GM18873 (cell line): ENCODE measurements at regions not wholly inside any gene's neighbourhood (a gene's known extent, or its start where the extent isn't known, plus 50 kb on each side); places are given as distances from the start of the nearest gene placed in this dataset.

ENCODE experiments used
- ATAC-seq: cut with Tn5 transposase; IDR thresholded peaks from one replicate; pipeline ENCODE4 v1.9.1; 2021; ENCODE audit warnings: mild to moderate bottlenecking, moderate library complexity, moderate number of reproducible peaks; ENCODE audit not compliant: unreplicated experiment, low FRiP score

DNA sequence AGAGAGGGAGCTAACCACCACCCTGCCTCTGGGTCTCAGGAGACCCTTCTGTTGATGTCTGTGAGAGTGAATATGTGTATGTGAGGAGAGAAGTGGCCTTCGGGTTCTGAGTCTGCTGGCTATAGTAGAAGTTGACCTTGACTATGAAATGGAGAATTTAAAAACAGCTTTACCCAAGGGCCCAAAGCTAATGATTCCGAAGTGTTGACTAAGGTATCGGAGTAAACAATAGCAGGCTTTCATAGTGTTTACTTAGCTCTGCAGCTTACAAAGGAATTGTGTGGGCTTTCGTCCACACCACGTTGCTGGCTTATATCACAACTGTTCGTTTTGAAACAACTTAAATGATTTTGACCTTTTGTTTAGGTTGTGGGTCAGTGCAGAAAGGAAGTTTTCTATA, 126.5 kb upstream of the JAG1 start:
- no peak for ATAC-seq

GRCh38 chr20:10802236-10802635, 128.4 kb upstream of the JAG1 start:
- no peak for ATAC-seq

DNA sequence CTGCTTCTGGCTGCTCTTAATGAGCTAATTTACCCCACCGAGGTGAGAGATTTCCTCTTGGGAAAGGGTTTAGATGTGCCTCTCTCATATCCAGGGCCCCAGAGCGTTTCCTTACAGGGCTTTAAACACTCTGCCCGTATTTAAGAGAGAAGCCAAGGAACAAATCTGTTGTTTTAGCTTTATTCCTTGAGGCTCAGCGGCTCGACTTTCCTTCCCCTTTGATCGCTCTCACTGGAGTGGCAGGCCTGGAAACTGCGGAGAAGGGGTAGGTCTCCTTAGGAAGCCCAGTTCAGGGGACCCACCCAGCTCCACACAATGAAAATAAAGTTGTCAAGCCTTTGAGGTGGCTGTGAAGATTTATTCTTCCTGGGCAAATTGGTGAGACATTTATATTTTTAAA, 132.0 kb upstream of the JAG1 start:
- no peak for ATAC-seq

DNA sequence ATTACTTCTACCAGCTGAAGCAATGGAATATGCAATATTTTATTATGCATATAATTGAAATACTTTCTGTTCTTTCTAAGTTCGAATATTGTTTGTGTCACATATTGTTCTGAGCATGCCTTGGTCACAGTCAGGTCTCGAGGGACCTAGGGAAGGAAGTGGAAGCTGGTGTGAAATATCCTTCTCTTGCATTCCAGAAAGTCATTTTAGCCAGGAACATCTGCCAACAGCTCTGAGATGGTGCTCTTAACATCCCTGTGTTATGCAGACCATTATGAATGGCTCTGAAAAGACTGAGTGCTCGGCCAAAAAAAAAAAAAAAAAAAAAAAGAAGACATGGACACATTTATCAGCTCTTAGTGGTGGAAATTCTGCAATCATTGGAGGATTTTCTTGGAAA, 132.7 kb upstream of the JAG1 start:
- no peak for ATAC-seq

GRCh38 chr20:10807013-10807412, 133.2 kb upstream of the JAG1 start:
- no peak for ATAC-seq

DNA sequence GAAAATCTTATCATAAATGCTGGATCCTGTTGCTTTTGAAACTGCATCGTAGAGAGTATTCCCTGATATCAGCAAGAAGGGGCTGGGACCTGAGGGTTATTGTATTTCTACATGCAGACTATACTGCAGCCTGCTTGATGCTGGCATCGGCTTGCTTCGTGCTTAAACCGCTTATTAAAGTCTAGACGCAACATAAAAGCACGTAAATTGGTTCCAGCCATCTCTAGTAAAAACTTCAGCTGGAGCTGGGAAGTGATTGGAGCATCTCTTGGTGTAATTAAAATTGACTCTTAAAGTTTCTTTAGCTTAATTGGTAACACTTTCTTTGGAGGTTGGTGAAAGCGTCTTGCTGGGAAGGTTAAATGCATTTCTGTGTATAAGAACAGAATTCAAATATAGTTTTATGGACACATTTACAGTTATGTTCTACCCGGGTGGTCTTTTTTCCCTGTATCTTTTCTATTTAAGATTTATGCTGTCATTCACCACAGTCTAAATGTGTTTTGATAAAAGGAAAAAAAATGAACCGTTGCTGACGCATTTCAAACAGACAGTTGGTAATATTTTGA, 139.0 kb upstream of the JAG1 start:
- no peak for ATAC-seq

GRCh38 chr20:10823585-10823984, 149.8 kb upstream of the JAG1 start:
- ATAC-seq, result no peak

GRCh38 chr20:10824750-10825500, 151.1 kb upstream of the JAG1 start:
- ATAC-seq, result no peak

GRCh38 chr20:10826111-10826510, 152.3 kb upstream of the JAG1 start:
- ATAC-seq, result no peak

DNA sequence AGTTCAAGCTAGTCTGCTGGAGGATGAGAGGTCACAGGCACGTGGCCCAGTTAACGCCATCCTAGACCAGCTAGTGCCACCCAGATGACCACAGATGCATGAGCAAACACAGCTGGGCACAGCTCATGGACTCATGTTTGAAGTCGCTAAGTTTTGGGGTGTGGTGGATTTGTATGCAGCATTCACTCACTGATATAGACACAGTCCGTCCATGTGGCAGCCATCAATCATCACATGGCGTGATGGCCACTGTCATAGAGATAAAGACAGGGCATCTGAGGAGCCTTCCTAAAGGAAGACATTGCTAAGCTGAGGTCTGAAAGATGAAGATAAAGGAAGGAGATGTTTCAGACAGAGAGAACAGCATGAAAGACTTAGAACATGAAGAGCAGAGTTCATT, 154.4 kb upstream of the JAG1 start:
- ATAC-seq, result no peak

DNA sequence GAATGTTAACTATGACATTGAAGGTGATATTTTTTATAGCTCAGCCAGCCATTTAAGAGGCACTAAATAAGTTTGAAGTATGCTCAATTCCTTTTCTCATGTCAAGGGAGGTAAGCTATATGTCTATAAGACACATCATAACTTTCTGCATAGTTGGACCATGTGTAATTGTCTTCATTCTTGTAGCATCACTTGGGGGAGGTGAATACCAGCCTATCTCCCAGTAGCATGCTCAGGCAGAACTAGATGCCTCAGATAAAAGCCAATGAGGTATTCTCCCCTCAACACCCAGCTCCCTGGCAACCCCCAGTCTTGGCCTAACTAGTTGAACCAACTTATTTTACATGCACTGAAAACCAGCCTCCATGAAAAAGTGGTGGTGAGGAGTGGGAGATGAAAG, 158.3 kb upstream of the JAG1 start:
- no peak for ATAC-seq

- ATAC-seq, result no peak
These were observed 164.1 kb upstream of the JAG1 start for GRCh38 chr20:10837901-10838300.

GRCh38 chr20:10842116-10842515, 168.3 kb upstream of the JAG1 start:
- no peak for ATAC-seq

DNA sequence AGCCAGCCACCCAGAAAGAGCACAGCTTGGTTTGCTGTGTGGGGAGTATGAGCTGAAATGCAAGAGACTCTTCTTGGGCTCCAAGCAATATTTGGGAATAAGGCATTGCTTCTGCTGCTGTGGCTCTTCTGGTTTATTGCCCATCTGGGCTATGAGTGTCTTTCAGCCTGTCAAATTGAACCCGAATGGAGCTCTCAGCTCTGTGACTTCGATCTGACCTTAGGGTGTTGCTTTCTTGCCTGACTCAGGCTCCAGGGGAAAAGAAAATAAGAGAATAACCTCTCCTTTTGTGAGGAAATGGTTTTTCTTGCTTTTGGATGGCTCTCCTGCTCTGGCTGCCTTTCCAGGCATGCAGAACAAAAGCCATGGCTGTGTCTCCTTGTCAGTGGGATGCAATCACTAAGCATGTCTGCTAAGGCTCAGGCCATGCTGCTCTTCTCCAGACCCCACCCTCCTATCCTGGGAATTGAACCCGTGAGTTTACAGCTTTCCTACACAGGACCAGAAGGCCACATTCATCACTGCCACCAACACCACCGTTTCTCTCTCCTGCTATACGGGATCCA, 169.4 kb upstream of the JAG1 start:
- ATAC-seq, result no peak

DNA sequence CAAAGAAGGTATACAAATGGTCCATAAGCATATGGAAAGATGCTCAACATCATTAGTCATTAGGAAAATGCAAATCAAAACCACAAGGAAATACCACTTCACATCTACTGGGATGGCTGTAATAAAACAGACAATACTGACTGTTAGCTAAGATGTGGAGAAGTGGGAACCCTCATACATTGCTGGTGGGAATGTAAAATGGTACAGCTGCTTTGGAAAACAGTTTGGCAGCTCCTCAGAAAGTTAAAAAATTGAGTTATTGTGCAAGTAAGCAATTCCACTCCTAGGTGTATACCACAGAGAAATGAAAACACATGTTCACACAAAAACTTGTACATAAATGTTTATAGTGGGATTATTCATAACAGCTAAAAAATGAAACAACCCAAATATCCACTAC, 173.0 kb upstream of the JAG1 start:
- no peak for ATAC-seq

DNA sequence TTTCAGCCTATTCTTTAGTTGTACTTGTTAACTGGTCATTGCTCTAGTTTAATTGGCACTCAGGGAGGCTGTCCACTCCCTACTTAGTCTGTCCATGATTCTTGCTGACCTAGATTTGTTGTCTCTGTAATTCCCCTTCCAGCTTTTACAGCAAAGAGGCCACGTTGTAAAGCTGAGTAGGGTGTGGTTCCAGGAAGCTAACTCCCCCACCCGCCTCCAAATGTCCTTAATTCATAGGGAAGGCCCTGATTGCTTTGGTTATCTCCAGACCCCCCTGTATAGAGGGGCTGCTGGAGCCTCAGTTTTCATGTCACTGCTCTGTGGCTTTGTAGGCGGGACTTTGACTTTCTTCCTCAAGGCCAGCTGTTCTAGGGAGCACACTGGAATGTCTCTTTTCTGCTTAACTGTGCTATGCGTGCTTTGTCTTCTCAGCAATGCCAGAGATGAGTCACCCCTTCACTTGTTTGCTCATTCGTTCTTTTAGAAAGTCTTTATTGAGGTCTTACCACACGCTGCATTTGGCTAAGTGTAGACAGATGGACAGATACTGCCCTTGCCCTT, 175.1 kb upstream of the JAG1 start:
- ATAC-seq, result no peak

DNA sequence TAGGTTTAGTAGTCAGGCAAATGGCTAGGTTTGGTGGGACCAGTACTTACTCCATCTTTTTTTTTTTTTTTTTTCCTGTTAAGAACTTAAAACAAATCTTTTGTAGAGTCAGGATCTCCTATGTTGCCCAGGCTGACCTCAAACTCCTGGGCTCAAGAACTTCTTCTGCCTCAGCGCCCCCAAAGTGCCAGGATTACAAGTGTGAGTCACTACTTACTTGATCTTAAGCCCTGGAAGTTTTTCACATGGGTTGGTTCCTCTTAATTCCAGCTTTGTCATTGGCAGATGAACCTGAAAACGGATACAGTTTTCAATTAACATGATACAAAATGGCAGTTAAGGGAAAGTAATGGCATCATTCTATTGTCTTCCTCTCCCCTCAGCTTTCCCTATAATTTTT, 179.4 kb upstream of the JAG1 start:
- ATAC-seq, result no peak

DNA sequence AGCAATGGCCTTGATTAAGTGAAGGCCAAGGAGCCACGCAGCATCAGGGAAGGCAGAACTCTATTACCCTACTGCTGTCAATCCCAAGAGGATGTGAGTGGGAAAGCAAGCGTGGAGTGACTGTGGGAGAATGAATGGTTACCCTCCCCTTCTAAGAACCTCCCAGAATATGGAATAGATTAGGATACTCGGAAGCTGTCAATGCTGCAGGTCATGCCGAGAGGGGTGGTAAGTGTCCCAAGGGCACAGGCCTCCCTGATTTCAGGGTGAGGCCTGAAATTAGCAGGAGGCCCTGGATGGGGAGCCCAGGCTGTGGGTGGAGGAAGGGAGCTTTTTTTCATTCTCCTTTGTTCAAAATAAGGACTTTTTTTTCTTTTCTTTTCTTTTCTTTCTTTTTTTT, 179.9 kb upstream of the JAG1 start:
- ATAC-seq, result no peak

DNA sequence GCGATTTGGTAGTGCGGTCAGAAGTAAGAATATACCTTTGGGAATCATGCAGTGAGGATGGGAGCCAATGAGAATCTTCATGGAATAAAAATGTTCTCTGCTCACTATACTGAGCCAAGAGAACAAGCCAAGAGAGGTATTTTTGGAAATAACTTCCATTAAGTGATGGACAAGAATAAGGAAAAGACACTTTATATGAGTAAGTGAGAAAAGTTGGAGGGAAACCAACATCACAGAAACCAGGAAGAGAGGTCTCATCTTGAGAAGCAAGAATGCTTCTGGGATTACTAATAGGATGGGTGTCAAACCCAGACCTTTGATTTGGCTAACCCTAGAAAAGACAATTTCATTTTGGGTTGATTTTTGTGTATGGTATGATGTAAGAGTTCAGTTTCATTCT, 181.2 kb upstream of the JAG1 start:
- no peak for ATAC-seq

- ATAC-seq, result no peak
These were observed 182.0 kb upstream of the JAG1 start for GRCh38 chr20:10855778-10856177.

DNA sequence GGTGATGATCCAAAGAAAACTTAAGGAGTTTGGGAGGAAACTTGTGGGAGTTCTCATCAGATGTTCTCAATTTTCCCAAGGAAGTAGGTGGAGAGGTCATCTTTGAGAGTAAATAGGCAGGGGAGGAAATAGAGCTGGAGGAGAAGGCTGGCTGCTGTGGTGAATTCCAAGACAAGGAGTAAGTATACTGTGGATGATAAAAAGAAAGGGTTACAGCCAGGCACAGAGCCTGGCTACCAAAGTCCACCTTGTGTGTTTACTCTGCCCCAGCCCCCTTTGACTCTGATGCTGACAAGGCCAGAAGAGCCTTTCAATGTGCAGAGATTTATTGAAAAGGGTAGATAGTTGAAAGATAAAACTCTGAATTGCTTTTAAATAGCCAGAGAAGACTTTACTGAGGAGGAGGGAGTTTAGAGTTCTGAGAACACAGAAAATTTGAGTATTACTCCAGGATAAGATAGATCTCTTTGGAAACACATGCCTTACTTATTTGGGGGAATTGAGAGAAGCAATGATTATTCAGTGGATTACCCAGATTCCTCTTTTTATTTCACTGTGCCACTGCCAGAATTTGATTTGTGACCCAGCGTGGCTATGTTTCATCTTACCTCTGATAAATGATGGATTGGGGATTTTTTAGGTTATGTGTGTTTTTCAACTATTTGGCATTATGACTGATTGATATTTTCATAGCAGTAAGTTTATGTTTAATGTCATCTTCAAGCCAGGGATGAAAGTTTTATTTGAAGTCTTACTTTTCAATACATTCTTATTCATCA, 182.6 kb upstream of the JAG1 start:
- ATAC-seq, result no peak
